ENCODE measurements at regions not wholly inside any gene's neighbourhood (a gene's known extent, or its start where the extent isn't known, plus 50 kb on each side); places are given as distances from the start of the nearest gene placed in this dataset.
"Not testable (repeated sequence)": the region's sequence is repeated elsewhere in the genome, so short reads cannot be mapped to it uniquely, and the experiment has no call there.

GRCh38 chr13:72657379-72657778, 70.0 kb downstream of the MZT1 start:
- no peak for DNase-seq (ENCODE audit: low spot score)

DNA sequence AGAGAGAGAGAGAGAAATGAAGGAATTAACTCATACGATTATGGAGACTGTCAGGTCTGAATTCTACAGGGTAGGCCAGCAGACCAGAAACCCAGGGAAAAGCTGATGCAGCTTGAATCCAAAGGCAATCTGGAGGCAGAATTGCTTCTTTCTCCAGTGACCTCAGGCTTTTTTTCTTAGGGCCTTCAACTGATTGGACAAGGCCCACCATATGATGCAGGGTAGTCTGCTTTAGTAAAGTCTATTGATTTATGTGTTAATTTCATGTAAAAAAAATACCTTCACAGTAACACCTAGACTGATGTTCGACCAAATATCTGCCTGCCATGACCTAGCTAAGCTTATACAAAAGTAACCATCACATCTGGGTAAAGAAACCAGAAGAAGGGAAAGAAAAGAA, 71.1 kb downstream of the MZT1 start:
- no peak for DNase-seq (ENCODE audit: low spot score)

GRCh38 chr13:72653506-72653905, 73.9 kb downstream of the MZT1 start:
- no peak for DNase-seq (ENCODE audit: low spot score)

GRCh38 chr13:72652681-72653080, 74.7 kb downstream of the MZT1 start:
- no peak for DNase-seq (ENCODE audit: low spot score)

DNA sequence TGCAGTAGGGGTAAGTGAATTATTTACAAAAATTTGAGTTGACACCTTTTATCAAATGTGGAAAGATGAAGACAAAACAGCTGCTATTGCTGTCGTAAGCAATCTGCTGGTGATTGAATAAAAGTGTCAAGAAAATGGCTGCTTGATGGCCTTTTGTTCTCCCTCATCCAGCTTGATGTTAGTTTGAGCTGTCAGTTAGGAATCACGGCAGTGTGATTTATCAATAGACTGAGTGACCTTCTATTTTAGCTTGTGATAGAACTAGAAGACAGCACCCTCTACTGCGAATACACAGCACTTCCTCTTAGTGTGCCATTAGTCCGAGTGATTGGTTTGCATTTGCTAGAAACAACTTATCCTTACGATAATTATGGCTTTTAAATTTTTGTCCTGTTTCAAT, 76.3 kb downstream of the MZT1 start:
- DNase-seq (ENCODE audit: low spot score) = no peak

GRCh38 chr13:72650051-72650700, 77.3 kb downstream of the MZT1 start:
- no peak for DNase-seq (ENCODE audit: low spot score)

DNA sequence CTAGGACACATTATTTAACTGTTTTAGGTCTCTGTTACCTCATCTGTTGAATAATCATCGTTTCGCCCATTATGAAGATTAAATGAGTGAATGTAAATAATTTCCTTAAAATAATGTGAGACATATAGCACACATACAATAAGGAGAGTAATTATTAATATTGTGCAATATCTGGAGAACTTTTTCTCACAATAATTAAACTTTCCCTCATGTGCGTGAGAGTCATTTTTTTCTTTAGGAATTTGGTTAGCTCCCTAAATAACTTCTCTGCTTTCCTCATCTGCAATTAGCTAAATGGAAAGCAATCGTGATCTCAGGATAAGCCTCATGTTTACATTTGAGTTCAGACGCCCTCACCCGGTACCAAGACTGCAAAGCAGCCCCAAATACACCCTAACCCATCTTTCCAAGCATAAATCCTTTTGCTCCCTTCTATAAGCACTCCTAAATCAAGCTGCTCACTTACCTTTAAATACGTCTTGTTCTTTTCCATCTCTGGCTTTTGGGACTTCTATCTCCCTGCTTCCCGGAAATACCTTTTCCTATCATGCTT, 78.8 kb downstream of the MZT1 start:
- DNase-seq (ENCODE audit: low spot score) = no peak

DNA sequence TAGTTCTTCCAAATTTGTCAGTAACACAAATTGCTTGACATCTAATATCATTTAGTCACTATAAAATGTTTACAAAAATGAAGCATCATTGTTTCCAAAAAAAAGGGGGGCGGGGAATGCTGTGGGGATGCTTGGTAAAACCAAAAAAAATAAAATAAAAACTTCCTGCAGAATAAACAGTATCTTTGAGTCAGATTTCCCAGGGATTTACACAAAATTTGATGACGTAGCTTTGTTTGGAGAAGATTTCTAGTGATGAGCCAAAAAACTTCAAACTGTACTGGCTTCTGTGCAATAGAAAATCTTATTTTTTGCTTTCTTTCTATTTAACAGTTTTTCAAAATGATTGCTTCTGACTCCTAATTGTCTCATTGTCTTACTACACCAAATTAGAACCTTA, 80.0 kb downstream of the MZT1 start:
- no peak for DNase-seq (ENCODE audit: low spot score)

GRCh38 chr13:72645521-72645920, 81.9 kb downstream of the MZT1 start:
- no peak for DNase-seq (ENCODE audit: low spot score)

DNA sequence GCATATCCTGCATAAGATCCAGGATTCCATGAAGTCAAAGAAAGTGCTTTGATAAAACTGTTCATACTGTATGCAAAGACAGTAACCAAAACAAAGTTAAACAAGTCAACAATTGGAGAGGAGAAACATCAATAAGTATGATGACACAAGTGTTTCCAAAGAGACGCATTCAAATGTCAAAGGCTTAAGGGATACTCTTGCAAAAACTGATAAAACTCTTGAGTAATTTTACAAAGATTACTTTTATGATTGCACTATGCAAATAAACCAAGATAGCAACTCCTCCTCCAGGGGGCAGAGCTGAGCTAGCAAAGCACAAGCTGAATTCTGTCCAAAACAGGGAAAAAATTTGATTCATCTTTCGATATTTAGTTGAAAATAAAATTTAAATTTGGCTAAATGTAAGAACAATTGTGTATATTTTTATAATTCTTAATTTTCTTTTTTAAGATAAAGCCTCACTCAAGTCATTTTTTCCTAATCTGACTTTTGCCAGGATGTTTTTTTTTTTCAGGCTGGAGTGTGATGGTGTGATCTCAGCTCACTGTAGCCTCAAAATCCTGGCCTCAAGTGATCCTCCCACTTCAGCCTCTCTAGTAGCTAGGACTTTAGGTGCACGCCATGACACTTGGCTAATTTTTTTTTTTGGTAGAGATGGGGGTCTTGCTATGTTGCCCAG, 84.0 kb downstream of the MZT1 start:
- peak; percentile 67 for DNase-seq (ENCODE audit: low spot score)

GRCh38 chr13:72639377-72639776, 88.1 kb downstream of the MZT1 start:
- no peak for DNase-seq (ENCODE audit: low spot score)

DNA sequence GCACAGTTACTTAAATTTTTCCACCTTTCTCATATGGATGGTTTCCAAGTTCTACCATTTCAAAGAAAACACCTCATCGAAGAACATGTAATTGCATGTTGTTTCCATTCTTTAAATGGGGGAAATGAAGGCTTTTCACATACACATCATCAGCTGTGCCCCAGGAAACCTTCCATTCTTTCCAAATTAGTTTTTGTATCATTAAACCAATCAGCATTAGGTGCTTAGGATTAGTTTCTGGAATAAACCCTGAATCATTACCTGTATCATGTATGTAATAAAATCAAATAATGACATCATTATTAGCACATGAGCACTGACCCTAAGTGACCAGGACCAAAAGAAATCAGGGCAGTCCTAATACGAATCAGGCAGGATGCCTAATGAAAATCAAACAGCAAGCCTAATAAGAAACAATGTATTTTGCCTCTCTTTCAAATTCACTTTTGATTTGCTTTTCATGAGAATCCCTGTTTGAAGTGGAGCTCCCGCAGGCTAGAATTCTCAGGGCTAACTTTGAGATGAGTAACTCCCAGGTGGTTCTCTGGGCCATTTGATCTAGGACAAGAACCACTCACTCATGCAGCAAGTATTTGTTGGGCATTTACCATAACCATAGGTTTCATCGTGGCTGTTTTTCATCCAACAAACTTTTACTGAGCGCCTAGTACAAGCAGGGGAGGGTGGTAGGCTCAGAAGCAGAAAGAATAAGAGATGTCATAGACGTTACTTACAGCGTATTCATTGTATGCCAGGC, 89.2 kb downstream of the MZT1 start:
- DNase-seq (ENCODE audit: low spot score) = no peak

- DNase-seq (ENCODE audit: low spot score) = no peak
Measured at GRCh38 chr13:72637561-72637960, 89.9 kb downstream of the MZT1 start.

DNA sequence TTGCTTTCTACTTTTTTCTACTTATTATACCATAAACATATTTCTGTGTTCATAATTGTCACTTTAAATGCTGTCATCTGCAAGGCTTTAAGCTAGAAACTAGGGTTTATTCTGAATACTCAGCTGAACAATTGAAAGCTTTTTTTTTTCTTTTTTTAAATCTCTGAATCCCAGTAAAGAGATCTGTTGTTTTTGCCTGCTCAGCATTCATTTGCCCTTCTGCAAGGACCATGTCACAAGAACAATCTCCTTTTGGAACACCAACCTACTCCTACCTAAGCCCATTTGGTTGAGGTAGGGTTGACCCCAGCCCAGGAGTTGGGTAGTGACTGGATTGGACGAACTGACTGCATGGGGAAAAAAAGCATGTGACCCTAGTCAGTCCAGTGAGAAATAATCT, 92.6 kb downstream of the MZT1 start:
- no peak for DNase-seq (ENCODE audit: low spot score)

GRCh38 chr13:72622546-72622945, 104.9 kb downstream of the MZT1 start:
- DNase-seq (ENCODE audit: low spot score) = no peak

DNA sequence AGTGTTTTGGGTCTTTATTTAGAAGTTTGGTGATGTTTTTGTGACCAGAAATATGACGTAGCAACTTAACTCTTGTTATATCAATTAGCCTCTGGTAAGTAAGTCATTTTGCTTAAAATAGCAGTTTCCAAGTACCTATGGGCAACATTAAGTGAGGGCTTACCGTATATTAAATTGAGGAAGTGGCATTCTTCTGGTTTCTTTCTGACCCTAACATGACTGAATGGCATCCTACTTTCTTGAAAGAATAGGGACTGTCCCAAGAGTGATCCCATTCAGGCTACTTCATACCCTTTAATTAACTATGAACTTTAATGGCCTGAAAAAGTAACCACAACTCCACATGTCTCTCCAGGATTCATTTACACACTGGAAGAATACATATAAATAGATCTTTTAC, 106.6 kb downstream of the MZT1 start:
- no peak for DNase-seq (ENCODE audit: low spot score)

- DNase-seq (ENCODE audit: low spot score) = no peak
Measured at GRCh38 chr13:72617951-72618350, 109.5 kb downstream of the MZT1 start.

DNA sequence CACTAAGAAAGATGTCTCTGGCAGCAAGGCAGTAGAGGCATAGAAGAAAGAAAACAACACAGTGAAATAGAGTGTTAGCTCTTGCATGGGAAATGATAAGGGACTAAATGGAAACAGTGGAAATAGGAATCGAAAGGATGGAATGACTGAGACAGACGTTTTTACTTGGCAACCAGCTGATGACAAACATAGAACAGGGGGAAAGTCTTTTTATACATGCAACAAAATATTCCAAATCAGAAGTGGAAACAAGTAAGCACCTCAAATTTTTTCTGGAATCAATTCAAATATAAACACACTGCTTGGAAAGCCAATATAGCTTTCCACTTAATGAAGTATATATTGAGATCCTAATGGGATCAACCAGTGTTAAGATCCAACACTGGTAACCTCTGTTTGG, 110.2 kb downstream of the MZT1 start:
- no peak for DNase-seq (ENCODE audit: low spot score)

GRCh38 chr13:72610251-72610891, 117.1 kb downstream of the MZT1 start:
- not testable (repeated sequence) for DNase-seq (ENCODE audit: low spot score)

DNA sequence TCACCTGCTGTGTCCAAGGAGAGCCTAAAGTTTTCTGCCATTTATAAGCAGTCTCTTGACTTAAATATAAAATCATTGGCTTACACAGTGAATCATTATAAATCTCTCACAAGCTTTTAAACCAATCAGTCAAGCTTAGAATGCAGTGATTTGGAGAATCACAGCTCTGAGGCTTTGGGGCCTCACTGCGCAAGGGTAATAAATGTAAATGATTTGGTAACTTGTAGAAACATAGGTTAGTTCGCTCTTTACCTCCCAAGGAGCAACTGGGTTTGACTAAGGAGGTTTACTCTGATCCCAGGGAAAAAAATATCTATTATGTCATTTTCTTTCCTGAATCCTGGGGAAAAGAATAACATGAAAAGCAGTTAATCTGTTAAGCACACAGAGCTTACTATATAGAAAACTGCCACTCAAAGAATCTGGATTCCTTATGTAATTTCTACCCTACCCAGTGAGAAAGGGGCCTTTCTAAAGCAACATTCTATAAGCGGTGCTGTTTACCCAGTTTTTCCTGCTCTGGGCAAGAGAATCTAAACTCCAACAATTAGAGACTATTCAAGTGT, 128.2 kb downstream of the MZT1 start:
- DNase-seq (ENCODE audit: low spot score) = no peak

DNA sequence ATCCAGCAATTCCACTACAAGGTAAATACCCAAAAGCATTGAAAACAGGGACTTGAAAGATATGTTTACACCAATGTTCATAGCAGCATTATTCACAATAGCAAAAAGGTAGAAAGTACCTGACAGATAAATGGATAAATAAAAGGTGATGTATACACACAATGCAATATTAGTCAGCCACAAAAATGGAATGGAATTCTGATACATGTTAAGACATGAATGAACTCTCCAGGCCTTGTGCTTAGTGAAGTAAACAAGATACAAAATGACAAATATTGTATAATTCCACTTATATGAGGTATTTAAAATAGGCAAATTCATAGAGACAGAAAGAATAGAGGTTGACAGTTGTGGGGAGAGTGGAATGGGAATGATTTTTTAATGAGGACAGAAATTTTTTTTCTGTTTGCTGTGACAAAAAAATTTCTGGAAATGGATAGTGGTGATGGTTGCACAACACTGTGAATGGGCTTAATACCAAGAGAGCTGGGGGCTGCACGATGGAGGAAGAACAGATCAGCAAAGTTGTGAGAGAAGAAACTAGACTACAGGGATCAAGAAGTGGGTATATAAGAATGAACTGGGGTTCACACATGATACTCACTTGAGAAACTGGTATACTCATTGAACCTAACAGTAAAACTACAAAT, 137.2 kb downstream of the MZT1 start:
- DNase-seq (ENCODE audit: low spot score) = no peak

GRCh38 chr13:72586518-72586917, 140.9 kb downstream of the MZT1 start:
- DNase-seq (ENCODE audit: low spot score) = no peak
